IPS-15b (cell line): ENCODE measurements at regions not wholly inside any gene's neighbourhood (a gene's known extent, or its start where the extent isn't known, plus 50 kb on each side); places are given as distances from the start of the nearest gene placed in this dataset.

Experiments
- H3K27me3 ChIP-seq: one replicate; pipeline ENCODE4 v1.6.1; 2013; ENCODE audit warnings: low read length; ENCODE audit not compliant: control insufficient read depth, insufficient read depth
- H3K36me3 ChIP-seq: one replicate; pipeline ENCODE4 v1.6.1; 2013; ENCODE audit warnings: low read length; ENCODE audit not compliant: control insufficient read depth, insufficient read depth
- H3K4me1 ChIP-seq: one replicate; pipeline ENCODE4 v1.6.1; 2013; ENCODE audit warnings: mild to moderate bottlenecking, low read length; ENCODE audit not compliant: control insufficient read depth, insufficient read depth
- H3K4me3 ChIP-seq: one replicate; pipeline ENCODE4 v1.5.1; 2013; ENCODE audit warnings: low read depth, low read length
- H3K9ac ChIP-seq: one replicate; pipeline ENCODE4 v1.6.1; 2013; ENCODE audit warnings: low read depth, mild to moderate bottlenecking, low read length
- H3K9me3 ChIP-seq: one replicate; pipeline ENCODE4 v1.6.1; 2013; ENCODE audit warnings: mild to moderate bottlenecking, low read length; ENCODE audit not compliant: control insufficient read depth, insufficient read depth

GRCh38 chr3:69460034-69460433 lies 74.1 kb upstream of the FRMD4B start:
- Histone ChIP-seq H3K36me3 (no peaks in the 10 kb centered on the region), H3K9ac (no peak overlapping the region), H3K4me3 (no peak overlapping the region), H3K4me1 (no peaks in the 10 kb centered on the region), H3K27me3 (no peaks in the 10 kb centered on the region), H3K9me3 (no peaks in the 10 kb centered on the region)

GRCh38 chr3:69458803-69459365 lies 73.0 kb upstream of the FRMD4B start:
- Histone ChIP-seq H3K27me3 (no peaks in the 10 kb centered on the region), H3K9me3 (no peaks in the 10 kb centered on the region), H3K4me3 (no peak overlapping the region), H3K4me1 (no peaks in the 10 kb centered on the region), H3K9ac (no peak overlapping the region), H3K36me3 (no peaks in the 10 kb centered on the region)

GRCh38 chr3:69456631-69457030 lies 70.7 kb upstream of the FRMD4B start:
- Histone ChIP-seq H3K4me1 (no peaks in the 10 kb centered on the region), H3K27me3 (no peaks in the 10 kb centered on the region), H3K36me3 (no peaks in the 10 kb centered on the region), H3K9ac (no peak overlapping the region), H3K4me3 (no peak overlapping the region), H3K9me3 (no peaks in the 10 kb centered on the region)

- no peak overlapping the region for H3K4me3 ChIP-seq
- H3K9ac ChIP-seq = no peak overlapping the region
- H3K27me3 ChIP-seq = no peaks in the 10 kb centered on the region
- no peaks in the 10 kb centered on the region for H3K36me3 ChIP-seq
- H3K4me1 ChIP-seq = no peaks in the 10 kb centered on the region
- no peaks in the 10 kb centered on the region for H3K9me3 ChIP-seq
Observed at GRCh38 chr3:69454204-69454787, 68.4 kb upstream of the FRMD4B start.

GRCh38 chr3:69452295-69452694 lies 66.4 kb upstream of the FRMD4B start:
- H3K9me3 ChIP-seq = no peaks in the 10 kb centered on the region
- H3K9ac ChIP-seq = no peak overlapping the region
- no peaks in the 10 kb centered on the region for H3K4me1 ChIP-seq
- H3K36me3 ChIP-seq = no peaks in the 10 kb centered on the region
- H3K4me3 ChIP-seq = no peak overlapping the region
- H3K27me3 ChIP-seq = no peaks in the 10 kb centered on the region

- no peak overlapping the region for H3K4me3 ChIP-seq
Observed at GRCh38 chr3:69451594-69451993, 65.7 kb upstream of the FRMD4B start.

GRCh38 chr3:69448877-69449276 lies 63.0 kb upstream of the FRMD4B start:
- Histone ChIP-seq H3K36me3 (no peaks in the 10 kb centered on the region), H3K27me3 (no peaks in the 10 kb centered on the region), H3K9me3 (no peaks in the 10 kb centered on the region)

More at GRCh38 chr3:69451594-69451993, 65.7 kb upstream of the FRMD4B start:
- no peaks in the 10 kb centered on the region for H3K4me1 ChIP-seq
- H3K9ac ChIP-seq = no peak overlapping the region
- H3K36me3 ChIP-seq = no peaks in the 10 kb centered on the region
- no peaks in the 10 kb centered on the region for H3K9me3 ChIP-seq
- no peaks in the 10 kb centered on the region for H3K27me3 ChIP-seq

GRCh38 chr3:69446402-69447072 lies 60.6 kb upstream of the FRMD4B start:
- Histone ChIP-seq H3K27me3 (no peaks in the 10 kb centered on the region), H3K9me3 (no peaks in the 10 kb centered on the region), H3K4me1 (no peaks in the 10 kb centered on the region), H3K36me3 (no peaks in the 10 kb centered on the region), H3K4me3 (no peak overlapping the region), H3K9ac (no peak overlapping the region)

More at GRCh38 chr3:69448877-69449276, 63.0 kb upstream of the FRMD4B start:
- H3K9ac ChIP-seq = no peak overlapping the region
- H3K4me1 ChIP-seq = no peaks in the 10 kb centered on the region
- H3K4me3 ChIP-seq = no peak overlapping the region

- Histone ChIP-seq H3K36me3 (no peaks in the 10 kb centered on the region), H3K4me1 (no peaks in the 10 kb centered on the region), H3K9ac (no peak overlapping the region), H3K4me3 (no peak overlapping the region), H3K27me3 (no peaks in the 10 kb centered on the region), H3K9me3 (no peaks in the 10 kb centered on the region)
Observed at GRCh38 chr3:69445498-69445897, 59.6 kb upstream of the FRMD4B start.

GRCh38 chr3:69445024-69445423 lies 59.1 kb upstream of the FRMD4B start:
- no peaks in the 10 kb centered on the region for H3K36me3 ChIP-seq
- no peak overlapping the region for H3K4me3 ChIP-seq
- H3K4me1 ChIP-seq = no peaks in the 10 kb centered on the region
- no peaks in the 10 kb centered on the region for H3K9me3 ChIP-seq
- no peaks in the 10 kb centered on the region for H3K27me3 ChIP-seq
- H3K9ac ChIP-seq = no peak overlapping the region

- no peaks in the 10 kb centered on the region for H3K27me3 ChIP-seq
- no peak overlapping the region for H3K9ac ChIP-seq
- H3K9me3 ChIP-seq = no peaks in the 10 kb centered on the region
- H3K4me3 ChIP-seq = no peak overlapping the region
- no peaks in the 10 kb centered on the region for H3K4me1 ChIP-seq
- no peaks in the 10 kb centered on the region for H3K36me3 ChIP-seq
Observed at GRCh38 chr3:69443457-69443920, 57.6 kb upstream of the FRMD4B start.

GRCh38 chr3:69442771-69443311 lies 57.0 kb upstream of the FRMD4B start:
- H3K9me3 ChIP-seq = no peaks in the 10 kb centered on the region
- no peaks in the 10 kb centered on the region for H3K36me3 ChIP-seq
- H3K4me1 ChIP-seq = no peaks in the 10 kb centered on the region
- no peak overlapping the region for H3K9ac ChIP-seq
- no peaks in the 10 kb centered on the region for H3K27me3 ChIP-seq
- no peak overlapping the region for H3K4me3 ChIP-seq
